GM23338 (cell line): ENCODE measurements at regions not wholly inside any gene's neighbourhood (a gene's known extent, or its start where the extent isn't known, plus 50 kb on each side); places are given as distances from the start of the nearest gene placed in this dataset.

Experiments used
- ATAC-seq: fragments of 200-7000 bp; cut with Tn5 transposase; 3 replicates; pipeline ENCODE4 v1.9.1; 2020
- DNase-seq: peaks from one replicate; pipeline ENCODE4 v3.0.0-alpha.2; 2015; ENCODE audit warnings: low spot score
- H2AFZ ChIP-seq: fragments of 200-600 bp; sonication (generic); 2 replicates; pipeline ENCODE4 v1.8.0; 2016; ENCODE audit warnings: antibody characterized with exemption, mild to moderate bottlenecking, moderate library complexity
- H3F3A ChIP-seq: fragments of 200-600 bp; sonication (generic); replicated peaks from 2 replicates; pipeline ENCODE4 v1.8.0; 2017; ENCODE audit warnings: antibody characterized with exemption, mixed run types, low read depth
- H3K27ac ChIP-seq: fragments of 200-600 bp; sonication (generic); 2 replicates; pipeline ENCODE4 v1.6.1; 2016; ENCODE audit warnings: low read depth
- H3K27me3 ChIP-seq: fragments of 200-600 bp; sonication (generic); 2 replicates; pipeline ENCODE4 v1.8.0; 2016; ENCODE audit warnings: mild to moderate bottlenecking, mixed run types, moderate library complexity; ENCODE audit not compliant: insufficient read depth
- H3K36me3 ChIP-seq: fragments of 200-600 bp; sonication (generic); 2 replicates; pipeline ENCODE4 v1.8.0; 2016; ENCODE audit warnings: mild to moderate bottlenecking; ENCODE audit not compliant: insufficient read depth
- H3K4me1 ChIP-seq: fragments of 200-600 bp; sonication (generic); 2 replicates; pipeline ENCODE4 v1.8.0; 2016; ENCODE audit warnings: mild to moderate bottlenecking, moderate library complexity; ENCODE audit not compliant: insufficient read depth
- H3K4me2 ChIP-seq: fragments of 200-600 bp; sonication (generic); 2 replicates; pipeline ENCODE4 v1.7.1; 2017; ENCODE audit warnings: mixed run types
- H3K4me3 ChIP-seq: fragments of 200-600 bp; sonication (generic); 2 replicates; pipeline ENCODE4 v1.6.1; 2016; ENCODE audit warnings: mixed run types
- H3K79me2 ChIP-seq: fragments of 200-600 bp; sonication (generic); replicated peaks from 2 replicates; pipeline ENCODE4 v1.8.0; 2017; ENCODE audit warnings: mild to moderate bottlenecking; ENCODE audit not compliant: insufficient read depth
- H3K9me2 ChIP-seq: fragments of 200-600 bp; sonication (generic); 2 replicates; pipeline ENCODE4 v1.8.0; 2017; ENCODE audit not compliant: insufficient read depth
- H4K20me1 ChIP-seq: fragments of 200-600 bp; sonication (generic); replicated peaks from 2 replicates; pipeline ENCODE4 v1.8.0; 2017; ENCODE audit warnings: mild to moderate bottlenecking; ENCODE audit not compliant: insufficient read depth
- H3K27ac Mint-ChIP-seq: 2 replicates; pipeline ENCODE4 v1.8.0; 2020; ENCODE audit warnings: inconsistent platforms, mild to moderate bottlenecking, moderate library complexity, mixed read lengths
- H3K27me3 Mint-ChIP-seq: 3 replicates; pipeline ENCODE4 v1.8.0; 2022; ENCODE audit warnings: low read depth, mild to moderate bottlenecking, moderate library complexity, mixed read lengths, inconsistent platforms; ENCODE audit not compliant: insufficient read depth, poor library complexity
- H3K36me3 Mint-ChIP-seq: 3 replicates; pipeline ENCODE4 v1.8.0; 2021; ENCODE audit warnings: low read depth, mild to moderate bottlenecking, inconsistent platforms, moderate library complexity, mixed read lengths
- H3K4me1 Mint-ChIP-seq: 3 replicates; pipeline ENCODE4 v1.8.0; 2020; ENCODE audit warnings: mild to moderate bottlenecking, inconsistent platforms, mixed read lengths
- H3K4me3 Mint-ChIP-seq: 3 replicates; pipeline ENCODE4 v1.8.0; 2021; ENCODE audit warnings: moderate library complexity, mild to moderate bottlenecking, inconsistent platforms, mixed read lengths
- H3K9me3 Mint-ChIP-seq: 3 replicates; pipeline ENCODE4 v1.8.0; 2020; ENCODE audit warnings: moderate library complexity, mild to moderate bottlenecking, inconsistent platforms, mixed read lengths
- CREB1 ChIP-seq: fragments of 250-450 bp; sonication (Bioruptor Pico); IDR thresholded peaks from 2 replicates; pipeline ENCODE4 v1.5.0; 2020; ENCODE audit warnings: low read depth, mild to moderate bottlenecking, moderate library complexity
- EZH2phosphoT487 ChIP-seq: fragments of 200-600 bp; sonication (generic); IDR thresholded peaks from one replicate; pipeline ENCODE4 v1.8.1; 2018; ENCODE audit warnings: antibody characterized with exemption; ENCODE audit not compliant: unreplicated experiment
- NANOG ChIP-seq: IDR thresholded peaks from 2 replicates; pipeline ENCODE4 v1.6.1; 2016; ENCODE audit warnings: antibody characterized with exemption, borderline replicate concordance
- POLR2AphosphoS5 ChIP-seq: IDR thresholded peaks from 2 replicates; pipeline ENCODE4 v1.6.1; 2016; ENCODE audit warnings: antibody characterized with exemption, low read depth
- ZNF331 ChIP-seq: fragments of 250-450 bp; sonication (Bioruptor Pico); IDR thresholded peaks from 2 replicates; pipeline ENCODE4 v1.5.0; 2020; ENCODE audit warnings: low read depth, mild to moderate bottlenecking, moderate library complexity
- TF ChIP-seq, protein P1 (sequence below): fragments of 250-450 bp; sonication (Bioruptor Pico); IDR thresholded peaks from 2 replicates; pipeline ENCODE4 v1.5.0; 2020; ENCODE audit warnings: mild to moderate bottlenecking, moderate library complexity
- TF ChIP-seq, protein P2 (sequence below): IDR thresholded peaks from one replicate; pipeline ENCODE4 v1.6.1; 2018; ENCODE audit warnings: antibody characterized with exemption; ENCODE audit not compliant: unreplicated experiment

DNA sequence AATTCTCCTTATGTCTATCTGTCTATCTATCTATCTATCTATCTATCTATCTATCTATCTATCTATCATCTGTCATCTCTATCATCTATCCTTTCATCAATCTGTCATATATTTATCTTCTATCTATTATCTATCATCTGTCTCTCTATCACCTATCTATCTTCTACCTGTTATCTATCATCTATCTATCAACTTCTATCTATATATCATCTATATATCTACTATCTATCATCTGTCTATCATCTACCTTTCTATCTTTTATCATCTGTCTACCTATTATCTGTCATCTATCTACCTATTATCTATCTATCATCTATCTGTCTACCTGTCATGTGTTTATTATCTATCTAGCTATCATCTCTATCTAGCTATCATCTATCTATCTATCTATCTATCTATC, 124.7 kb upstream of the C1orf174 start:
- H3K36me3 ChIP-seq: no peaks in the 10 kb centered on the region
- no peak overlapping the region for H3K27ac ChIP-seq
- no peaks in the 10 kb centered on the region for H3K4me1 ChIP-seq
- H3K27me3 Mint-ChIP-seq: peaks cover 12% of the 10 kb centered on the region
- ATAC-seq: no peak
- no peaks in the 10 kb centered on the region for H3K9me2 ChIP-seq
- no peak overlapping the region for H3K27ac Mint-ChIP-seq
- H3K4me3 ChIP-seq: no peak overlapping the region
- no peak for DNase-seq
- H3K4me3 Mint-ChIP-seq: no peak overlapping the region
- peaks cover 87% of the 10 kb centered on the region for H3K9me3 Mint-ChIP-seq
- H3K27me3 ChIP-seq: no peaks in the 10 kb centered on the region
- H4K20me1 ChIP-seq: no peaks in the 10 kb centered on the region
- H3F3A ChIP-seq: no peaks in the 10 kb centered on the region
- TF ChIP-seq, protein P1, sequence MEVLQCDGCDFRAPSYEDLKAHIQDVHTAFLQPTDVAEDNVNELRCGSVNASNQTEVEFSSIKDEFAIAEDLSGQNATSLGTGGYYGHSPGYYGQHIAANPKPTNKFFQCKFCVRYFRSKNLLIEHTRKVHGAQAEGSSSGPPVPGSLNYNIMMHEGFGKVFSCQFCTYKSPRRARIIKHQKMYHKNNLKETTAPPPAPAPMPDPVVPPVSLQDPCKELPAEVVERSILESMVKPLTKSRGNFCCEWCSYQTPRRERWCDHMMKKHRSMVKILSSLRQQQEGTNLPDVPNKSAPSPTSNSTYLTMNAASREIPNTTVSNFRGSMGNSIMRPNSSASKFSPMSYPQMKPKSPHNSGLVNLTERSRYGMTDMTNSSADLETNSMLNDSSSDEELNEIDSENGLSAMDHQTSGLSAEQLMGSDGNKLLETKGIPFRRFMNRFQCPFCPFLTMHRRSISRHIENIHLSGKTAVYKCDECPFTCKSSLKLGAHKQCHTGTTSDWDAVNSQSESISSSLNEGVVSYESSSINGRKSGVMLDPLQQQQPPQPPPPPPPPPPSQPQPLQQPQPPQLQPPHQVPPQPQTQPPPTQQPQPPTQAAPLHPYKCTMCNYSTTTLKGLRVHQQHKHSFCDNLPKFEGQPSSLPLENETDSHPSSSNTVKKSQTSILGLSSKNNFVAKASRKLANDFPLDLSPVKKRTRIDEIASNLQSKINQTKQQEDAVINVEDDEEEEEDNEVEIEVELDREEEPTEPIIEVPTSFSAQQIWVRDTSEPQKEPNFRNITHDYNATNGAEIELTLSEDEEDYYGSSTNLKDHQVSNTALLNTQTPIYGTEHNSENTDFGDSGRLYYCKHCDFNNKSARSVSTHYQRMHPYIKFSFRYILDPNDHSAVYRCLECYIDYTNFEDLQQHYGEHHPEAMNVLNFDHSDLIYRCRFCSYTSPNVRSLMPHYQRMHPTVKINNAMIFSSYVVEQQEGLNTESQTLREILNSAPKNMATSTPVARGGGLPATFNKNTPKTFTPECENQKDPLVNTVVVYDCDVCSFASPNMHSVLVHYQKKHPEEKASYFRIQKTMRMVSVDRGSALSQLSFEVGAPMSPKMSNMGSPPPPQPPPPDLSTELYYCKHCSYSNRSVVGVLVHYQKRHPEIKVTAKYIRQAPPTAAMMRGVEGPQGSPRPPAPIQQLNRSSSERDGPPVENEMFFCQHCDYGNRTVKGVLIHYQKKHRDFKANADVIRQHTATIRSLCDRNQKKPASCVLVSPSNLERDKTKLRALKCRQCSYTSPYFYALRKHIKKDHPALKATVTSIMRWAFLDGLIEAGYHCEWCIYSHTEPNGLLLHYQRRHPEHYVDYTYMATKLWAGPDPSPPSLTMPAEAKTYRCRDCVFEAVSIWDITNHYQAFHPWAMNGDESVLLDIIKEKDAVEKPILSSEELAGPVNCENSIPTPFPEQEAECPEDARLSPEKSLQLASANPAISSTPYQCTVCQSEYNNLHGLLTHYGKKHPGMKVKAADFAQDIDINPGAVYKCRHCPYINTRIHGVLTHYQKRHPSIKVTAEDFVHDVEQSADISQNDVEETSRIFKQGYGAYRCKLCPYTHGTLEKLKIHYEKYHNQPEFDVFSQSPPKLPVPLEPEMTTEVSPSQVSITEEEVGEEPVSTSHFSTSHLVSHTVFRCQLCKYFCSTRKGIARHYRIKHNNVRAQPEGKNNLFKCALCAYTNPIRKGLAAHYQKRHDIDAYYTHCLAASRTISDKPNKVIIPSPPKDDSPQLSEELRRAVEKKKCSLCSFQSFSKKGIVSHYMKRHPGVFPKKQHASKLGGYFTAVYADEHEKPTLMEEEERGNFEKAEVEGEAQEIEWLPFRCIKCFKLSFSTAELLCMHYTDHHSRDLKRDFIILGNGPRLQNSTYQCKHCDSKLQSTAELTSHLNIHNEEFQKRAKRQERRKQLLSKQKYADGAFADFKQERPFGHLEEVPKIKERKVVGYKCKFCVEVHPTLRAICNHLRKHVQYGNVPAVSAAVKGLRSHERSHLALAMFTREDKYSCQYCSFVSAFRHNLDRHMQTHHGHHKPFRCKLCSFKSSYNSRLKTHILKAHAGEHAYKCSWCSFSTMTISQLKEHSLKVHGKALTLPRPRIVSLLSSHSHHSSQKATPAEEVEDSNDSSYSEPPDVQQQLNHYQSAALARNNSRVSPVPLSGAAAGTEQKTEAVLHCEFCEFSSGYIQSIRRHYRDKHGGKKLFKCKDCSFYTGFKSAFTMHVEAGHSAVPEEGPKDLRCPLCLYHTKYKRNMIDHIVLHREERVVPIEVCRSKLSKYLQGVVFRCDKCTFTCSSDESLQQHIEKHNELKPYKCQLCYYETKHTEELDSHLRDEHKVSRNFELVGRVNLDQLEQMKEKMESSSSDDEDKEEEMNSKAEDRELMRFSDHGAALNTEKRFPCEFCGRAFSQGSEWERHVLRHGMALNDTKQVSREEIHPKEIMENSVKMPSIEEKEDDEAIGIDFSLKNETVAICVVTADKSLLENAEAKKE: no peak
- TF ChIP-seq, protein P2, sequence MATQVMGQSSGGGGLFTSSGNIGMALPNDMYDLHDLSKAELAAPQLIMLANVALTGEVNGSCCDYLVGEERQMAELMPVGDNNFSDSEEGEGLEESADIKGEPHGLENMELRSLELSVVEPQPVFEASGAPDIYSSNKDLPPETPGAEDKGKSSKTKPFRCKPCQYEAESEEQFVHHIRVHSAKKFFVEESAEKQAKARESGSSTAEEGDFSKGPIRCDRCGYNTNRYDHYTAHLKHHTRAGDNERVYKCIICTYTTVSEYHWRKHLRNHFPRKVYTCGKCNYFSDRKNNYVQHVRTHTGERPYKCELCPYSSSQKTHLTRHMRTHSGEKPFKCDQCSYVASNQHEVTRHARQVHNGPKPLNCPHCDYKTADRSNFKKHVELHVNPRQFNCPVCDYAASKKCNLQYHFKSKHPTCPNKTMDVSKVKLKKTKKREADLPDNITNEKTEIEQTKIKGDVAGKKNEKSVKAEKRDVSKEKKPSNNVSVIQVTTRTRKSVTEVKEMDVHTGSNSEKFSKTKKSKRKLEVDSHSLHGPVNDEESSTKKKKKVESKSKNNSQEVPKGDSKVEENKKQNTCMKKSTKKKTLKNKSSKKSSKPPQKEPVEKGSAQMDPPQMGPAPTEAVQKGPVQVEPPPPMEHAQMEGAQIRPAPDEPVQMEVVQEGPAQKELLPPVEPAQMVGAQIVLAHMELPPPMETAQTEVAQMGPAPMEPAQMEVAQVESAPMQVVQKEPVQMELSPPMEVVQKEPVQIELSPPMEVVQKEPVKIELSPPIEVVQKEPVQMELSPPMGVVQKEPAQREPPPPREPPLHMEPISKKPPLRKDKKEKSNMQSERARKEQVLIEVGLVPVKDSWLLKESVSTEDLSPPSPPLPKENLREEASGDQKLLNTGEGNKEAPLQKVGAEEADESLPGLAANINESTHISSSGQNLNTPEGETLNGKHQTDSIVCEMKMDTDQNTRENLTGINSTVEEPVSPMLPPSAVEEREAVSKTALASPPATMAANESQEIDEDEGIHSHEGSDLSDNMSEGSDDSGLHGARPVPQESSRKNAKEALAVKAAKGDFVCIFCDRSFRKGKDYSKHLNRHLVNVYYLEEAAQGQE: no peak
- TF ChIP-seq CREB1 (CRISPR knock-in tag): no peak
- TF ChIP-seq EZH2phosphoT487: no peak
- TF ChIP-seq POLR2AphosphoS5: no peak
- no peak for TF ChIP-seq ZNF331 (CRISPR knock-in tag)
- TF ChIP-seq NANOG: no peak
- no peak overlapping the region for H3K4me2 ChIP-seq
- H3K36me3 Mint-ChIP-seq: peaks cover 8% of the 10 kb centered on the region; the same call in 2 of the 3 replicates
- H3K79me2 ChIP-seq: no peaks in the 10 kb centered on the region
- no peak overlapping the region for H2AFZ ChIP-seq
- no peaks in the 10 kb centered on the region; the same call in 2 of the 3 replicates for H3K4me1 Mint-ChIP-seq
